ENCODE measurements at regions not wholly inside any gene's neighbourhood (a gene's known extent, or its start where the extent isn't known, plus 50 kb on each side); places are given as distances from the start of the nearest gene placed in this dataset.

DNA sequence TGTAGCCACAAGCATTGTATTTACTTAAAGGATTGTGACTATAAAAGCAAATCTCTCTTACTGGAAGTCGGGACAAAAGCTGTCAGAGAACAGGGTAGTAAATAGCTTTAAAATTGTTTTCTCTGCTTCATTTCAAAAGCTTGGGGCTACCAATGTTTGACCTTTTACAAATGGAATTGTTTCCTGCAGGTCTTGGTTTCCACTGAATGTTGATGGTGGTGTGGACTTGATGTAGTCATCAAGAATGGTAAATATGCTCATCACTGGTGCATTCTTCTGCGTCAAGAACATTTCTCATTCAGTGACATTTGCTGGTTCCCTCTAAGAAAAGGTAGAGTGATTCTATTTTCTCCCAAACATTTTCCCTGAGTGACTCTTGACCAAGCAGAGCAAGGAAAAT, 435.4 kb upstream of the KHDRBS2 start:
- DNase-seq (ENCODE audit: low read depth), result no peak
- TF ChIP-seq, protein P1, sequence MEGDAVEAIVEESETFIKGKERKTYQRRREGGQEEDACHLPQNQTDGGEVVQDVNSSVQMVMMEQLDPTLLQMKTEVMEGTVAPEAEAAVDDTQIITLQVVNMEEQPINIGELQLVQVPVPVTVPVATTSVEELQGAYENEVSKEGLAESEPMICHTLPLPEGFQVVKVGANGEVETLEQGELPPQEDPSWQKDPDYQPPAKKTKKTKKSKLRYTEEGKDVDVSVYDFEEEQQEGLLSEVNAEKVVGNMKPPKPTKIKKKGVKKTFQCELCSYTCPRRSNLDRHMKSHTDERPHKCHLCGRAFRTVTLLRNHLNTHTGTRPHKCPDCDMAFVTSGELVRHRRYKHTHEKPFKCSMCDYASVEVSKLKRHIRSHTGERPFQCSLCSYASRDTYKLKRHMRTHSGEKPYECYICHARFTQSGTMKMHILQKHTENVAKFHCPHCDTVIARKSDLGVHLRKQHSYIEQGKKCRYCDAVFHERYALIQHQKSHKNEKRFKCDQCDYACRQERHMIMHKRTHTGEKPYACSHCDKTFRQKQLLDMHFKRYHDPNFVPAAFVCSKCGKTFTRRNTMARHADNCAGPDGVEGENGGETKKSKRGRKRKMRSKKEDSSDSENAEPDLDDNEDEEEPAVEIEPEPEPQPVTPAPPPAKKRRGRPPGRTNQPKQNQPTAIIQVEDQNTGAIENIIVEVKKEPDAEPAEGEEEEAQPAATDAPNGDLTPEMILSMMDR (IDR thresholded peaks at IDR 0.05; ENCODE audit: insufficient read depth, low read depth, low read length, missing control alignments), result no peak
- H3K4me3 ChIP-seq (ENCODE audit: low read length), result no peak overlapping the region

DNA sequence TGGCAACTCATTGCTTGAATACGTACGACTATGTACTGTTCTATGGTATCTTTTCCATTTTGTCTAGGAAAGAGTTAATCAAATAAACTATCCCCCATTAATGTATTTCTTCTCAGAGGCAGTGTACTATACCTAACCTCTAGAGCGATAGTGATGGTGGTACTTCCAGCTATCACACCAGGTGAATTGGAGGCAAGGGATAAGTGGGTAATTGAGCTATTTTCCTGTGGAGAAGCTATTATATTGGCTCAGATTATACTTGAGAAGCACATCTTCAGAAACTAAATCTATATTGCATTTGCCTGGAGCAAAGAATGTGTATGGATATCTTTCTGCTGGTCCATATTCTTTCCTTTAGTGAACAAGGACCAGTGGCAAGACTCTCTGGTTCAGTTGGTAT, 430.7 kb upstream of the KHDRBS2 start:
- TF ChIP-seq, protein P1 (IDR thresholded peaks at IDR 0.05; ENCODE audit: insufficient read depth, low read depth, low read length, missing control alignments), result no peak

DNA sequence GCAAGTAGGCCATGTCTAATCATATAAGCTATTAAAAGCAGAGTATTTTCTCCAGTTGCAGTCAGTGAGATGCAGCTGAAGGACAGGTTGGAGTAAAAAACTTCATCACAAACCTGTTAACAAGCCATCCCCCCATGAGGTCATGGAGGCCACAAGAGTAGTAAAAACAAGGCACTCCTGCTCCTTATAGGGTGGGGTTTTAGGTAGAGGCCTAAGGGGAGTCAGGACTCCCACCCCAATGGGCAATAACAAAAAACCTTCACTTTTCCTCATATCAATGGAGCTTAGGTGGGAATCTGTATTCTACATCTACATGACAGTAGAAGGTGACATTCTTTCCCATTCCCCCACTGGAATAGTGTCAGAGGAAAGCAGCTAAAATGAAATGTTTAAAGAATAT, 428.1 kb upstream of the KHDRBS2 start:
- TF ChIP-seq, protein P1 (IDR thresholded peaks at IDR 0.05; ENCODE audit: insufficient read depth, low read depth, low read length, missing control alignments), result no peak
- no peak for DNase-seq (ENCODE audit: low read depth)
- H3K4me3 ChIP-seq (ENCODE audit: low read length), result no peak overlapping the region

More for the DNA sequence above, 430.7 kb upstream of the KHDRBS2 start:
- DNase-seq (ENCODE audit: low read depth), result no peak
- no peak overlapping the region for H3K4me3 ChIP-seq (ENCODE audit: low read length)

DNA sequence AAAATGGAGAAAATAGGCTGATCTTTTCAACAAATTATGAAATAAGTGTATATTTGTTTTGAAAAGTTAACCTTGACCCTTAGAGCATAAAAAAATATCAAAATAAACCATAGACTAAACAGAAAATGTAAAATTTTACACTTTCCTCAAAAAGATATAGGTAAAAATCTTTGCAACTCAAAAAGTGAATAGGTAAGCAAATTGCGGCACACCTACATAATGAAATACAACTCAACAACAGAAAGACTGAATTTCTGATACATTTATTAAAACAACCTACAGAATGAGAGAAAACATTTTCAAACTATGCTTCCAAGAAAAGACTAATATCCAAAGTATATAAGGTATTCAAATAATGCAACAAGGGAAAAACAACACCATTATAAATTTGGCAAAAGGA, 425.7 kb upstream of the KHDRBS2 start:
- TF ChIP-seq, protein P1 (IDR thresholded peaks at IDR 0.05; ENCODE audit: insufficient read depth, low read depth, low read length, missing control alignments), result no peak
- H3K4me3 ChIP-seq (ENCODE audit: low read length), result no peak overlapping the region
- no peak for DNase-seq (ENCODE audit: low read depth)

DNA sequence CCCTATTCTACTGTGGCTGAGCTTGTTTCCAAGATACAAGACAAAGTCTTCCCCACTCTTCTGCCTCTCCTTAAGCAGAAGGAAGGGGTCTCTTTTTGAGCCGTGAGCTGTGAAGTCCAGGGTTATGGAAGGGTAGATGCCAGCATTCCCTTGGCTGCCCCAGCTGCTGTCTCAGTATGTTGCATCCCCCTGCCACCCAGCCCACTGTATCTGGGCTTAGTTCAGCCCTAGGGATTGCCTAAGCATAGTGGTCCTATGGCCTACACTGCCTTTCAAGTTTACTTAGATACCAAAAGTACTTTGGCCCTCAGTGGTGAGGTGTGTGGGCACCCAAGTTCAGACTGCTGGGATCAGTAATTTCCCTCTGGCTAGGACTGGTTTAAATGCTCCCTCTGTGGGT, 421.9 kb upstream of the KHDRBS2 start:
- DNase-seq (ENCODE audit: low read depth), result no peak
- no peak overlapping the region for H3K4me3 ChIP-seq (ENCODE audit: low read length)
- TF ChIP-seq, protein P1 (IDR thresholded peaks at IDR 0.05; ENCODE audit: insufficient read depth, low read depth, low read length, missing control alignments), result no peak

DNA sequence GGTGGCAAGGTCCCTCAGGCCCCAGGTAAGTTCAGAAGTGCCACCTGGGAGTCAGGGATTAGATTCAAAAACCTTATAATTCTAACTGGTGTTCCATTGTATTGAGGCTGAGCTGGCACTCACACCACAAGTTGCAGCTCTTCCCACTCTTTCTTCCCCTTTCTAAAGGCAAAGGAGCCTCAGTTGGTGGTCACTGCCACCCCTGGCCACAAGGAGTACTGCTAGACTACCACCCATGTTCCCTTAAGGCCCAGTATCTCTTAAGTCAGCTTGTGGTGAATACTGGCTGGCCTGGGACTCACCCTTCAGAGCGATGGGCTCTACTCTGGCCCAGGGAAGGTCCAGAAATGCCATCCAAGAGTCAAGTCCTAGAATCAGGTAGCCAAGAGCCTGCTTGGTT, 421.1 kb upstream of the KHDRBS2 start:
- no peak overlapping the region for H3K4me3 ChIP-seq (ENCODE audit: low read length)
- TF ChIP-seq, protein P1 (IDR thresholded peaks at IDR 0.05; ENCODE audit: insufficient read depth, low read depth, low read length, missing control alignments), result no peak
- DNase-seq (ENCODE audit: low read depth), result no peak

DNA sequence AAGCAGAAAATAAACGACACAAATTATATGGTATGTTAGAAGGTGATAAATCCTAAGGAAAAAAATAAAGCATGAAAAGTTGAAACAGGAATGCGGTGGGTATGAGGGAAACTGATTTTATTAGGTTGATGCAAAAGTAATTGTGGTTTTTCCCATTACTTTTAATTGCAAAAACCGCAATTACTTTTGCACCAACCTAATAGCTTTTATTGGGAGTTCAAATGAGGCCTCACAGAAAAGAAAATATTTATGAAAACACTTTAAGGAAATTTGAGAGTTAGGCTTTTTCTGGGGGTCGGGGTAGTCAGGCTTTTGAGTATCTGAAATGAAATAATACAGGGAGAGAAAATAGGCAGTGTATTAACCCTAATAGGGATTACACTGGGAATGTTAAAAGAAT, 397.0 kb upstream of the KHDRBS2 start:
- TF ChIP-seq, protein P1 (IDR thresholded peaks at IDR 0.05; ENCODE audit: insufficient read depth, low read depth, low read length, missing control alignments), result no peak

More for the DNA sequence above, 397.0 kb upstream of the KHDRBS2 start:
- no peak overlapping the region for H3K4me3 ChIP-seq (ENCODE audit: low read length)
- DNase-seq (ENCODE audit: low read depth), result no peak
